ENCODE measurements at regions not wholly inside any gene's neighbourhood (a gene's known extent, or its start where the extent isn't known, plus 50 kb on each side); places are given as distances from the start of the nearest gene placed in this dataset.
A peak's percentile ranks its signal among the peaks of the same experiment; 100 is the strongest.

DNA sequence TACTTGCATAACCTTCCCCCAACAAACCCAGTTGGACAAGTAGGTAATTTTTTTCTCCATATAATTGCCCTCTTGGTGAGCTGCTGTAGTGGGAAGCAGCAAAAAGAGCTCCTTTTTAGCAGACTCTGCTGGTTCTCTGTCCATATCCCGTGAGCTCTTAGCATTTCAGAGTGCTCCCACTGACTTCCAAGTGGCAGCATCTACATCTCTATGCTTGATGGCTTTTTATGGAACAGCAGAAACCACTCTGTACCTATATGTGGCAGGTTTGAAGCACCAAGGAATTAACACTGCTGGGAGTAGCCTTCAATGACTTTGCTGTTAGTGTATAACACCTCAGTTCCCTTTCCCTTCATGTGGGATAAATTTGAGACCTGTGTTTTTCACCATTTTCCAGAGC is 168.4 kb upstream of the NHS start:
- no peak for DNase-seq

DNA sequence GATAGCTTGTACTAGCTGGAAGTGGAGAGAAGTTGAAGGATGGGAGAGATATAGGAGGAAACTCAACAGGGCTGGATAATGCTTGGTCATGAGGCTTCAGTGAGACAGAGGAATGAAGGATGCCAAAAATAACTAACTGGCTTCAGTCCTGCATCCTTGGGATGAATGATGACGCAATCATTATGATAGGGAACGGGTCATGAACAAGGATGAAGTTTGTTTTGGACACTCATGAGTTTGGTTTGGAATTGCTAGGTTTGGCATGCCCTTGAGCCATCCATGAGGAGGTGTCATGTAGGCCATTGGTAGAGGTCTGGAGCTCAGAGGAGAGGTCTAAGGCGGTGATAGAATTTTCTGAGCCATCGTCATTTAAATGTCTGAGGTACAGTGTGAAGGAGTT is 160.0 kb upstream of the NHS start:
- no peak for DNase-seq

DNA sequence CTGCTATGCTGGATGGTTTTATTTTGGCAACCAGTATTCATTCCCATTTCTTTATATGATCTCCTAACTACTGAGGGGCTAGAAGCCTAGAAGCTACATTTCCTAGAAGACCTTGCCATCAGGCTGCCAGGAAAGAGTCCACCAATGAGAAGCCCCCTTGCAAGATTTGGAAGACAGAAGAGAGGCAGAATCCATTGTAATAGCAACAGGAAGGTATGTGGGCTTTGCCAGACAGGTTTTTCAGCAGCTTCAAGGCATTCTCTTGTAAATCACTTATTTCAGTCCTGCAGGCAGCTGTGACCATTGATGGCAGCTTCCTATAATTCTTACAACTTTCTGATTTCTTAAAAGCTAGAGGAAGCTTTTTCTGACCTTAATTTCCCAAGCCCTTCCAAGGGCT is 148.3 kb upstream of the NHS start:
- no peak for DNase-seq

DNA sequence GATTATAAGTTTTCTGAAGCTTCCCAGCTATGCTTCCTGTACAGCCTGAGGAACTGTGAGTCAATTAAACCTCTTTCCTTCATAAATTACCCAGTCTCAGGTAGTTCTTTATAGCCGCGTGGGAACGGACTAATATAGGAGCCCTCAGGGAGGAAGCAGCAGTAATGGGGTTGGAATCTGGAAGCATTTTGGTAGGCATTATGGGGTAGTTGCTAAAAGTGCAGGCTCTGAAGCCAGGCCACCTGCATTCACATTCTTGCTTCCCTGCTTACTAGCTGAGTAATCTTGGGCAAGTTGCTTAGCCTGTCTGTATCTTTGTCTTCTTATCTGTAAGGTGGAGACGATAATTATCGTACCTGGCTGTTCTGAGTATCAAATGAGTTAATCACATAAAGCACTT is 137.9 kb upstream of the NHS start:
- no peak for DNase-seq

DNA sequence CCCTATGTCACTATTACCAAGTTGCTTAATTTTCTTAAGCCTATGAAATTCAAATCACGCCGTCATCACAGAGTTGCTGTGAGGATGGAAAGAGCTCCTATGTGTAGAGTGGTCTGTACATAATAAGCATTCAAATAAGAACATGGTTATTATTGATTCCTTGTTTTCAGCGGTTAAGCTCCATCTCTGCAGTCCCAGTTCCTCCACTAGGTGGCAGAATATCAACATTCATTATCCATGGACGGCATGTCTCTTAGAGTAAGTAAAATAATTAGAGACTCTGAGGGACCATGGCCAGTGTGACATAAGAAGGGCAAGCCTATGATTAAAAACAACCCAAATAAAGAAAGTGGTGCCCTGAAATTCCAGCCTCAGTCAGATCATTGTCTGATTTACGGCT is 132.5 kb upstream of the NHS start:
- DNase-seq: peak; percentile 12 to 66

DNA sequence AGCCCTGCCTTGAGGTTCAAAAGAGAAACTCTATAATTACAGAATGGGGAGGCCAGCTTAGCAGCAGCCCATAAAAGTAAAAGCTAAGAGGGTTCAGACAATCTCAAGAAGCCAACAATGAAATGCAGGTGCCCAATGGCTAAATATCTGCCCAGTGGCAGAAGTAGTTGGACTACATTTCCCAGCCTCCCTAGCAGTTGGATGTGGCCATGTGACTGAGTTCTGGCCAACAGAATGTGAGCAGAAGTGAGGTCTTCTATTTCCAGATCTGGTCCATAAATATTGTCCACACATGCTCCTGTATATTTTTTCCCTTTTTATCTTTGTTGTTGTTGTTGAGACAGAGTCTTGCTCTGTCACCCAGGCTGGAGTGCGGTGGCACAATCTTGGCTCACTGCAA is 127.9 kb upstream of the NHS start:
- no peak for DNase-seq

DNA sequence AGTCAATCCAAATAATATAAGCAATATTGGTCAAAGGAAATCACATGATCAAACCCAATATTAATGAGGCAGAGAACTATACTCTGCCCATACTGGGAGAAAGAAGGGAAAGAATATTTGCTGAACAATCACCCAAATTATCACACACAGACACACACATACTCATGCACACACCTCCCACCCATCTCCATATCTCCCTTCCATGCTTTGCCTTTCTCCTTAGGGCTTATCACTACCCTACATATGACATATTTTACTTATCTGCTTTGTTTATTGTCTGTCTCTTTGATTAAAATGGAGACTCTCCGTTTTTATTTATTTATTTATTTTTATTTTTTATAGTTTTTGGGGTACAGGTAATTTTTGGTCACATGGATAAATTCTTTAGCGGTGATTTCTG is 112.9 kb upstream of the NHS start:
- DNase-seq: no peak

DNA sequence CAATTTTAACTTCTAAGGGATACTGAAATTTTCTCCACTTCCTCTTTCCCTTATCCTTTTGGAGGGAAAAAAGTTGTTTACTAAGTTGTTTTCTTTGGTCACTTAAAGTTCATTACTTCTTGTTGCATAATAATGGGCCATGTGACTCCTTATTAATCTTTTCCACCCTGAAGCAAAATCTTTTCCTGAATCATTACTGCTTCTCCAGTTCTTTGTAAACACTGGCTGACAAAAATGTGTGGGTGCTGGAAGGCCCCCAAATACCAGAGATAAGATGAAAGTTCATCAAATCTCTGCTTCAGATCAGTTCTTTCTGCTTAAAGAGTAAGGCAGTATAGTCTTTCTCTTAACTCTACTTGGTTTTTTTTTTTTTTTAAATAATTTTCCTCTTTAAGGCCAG is 108.9 kb upstream of the NHS start:
- no peak for DNase-seq

DNA sequence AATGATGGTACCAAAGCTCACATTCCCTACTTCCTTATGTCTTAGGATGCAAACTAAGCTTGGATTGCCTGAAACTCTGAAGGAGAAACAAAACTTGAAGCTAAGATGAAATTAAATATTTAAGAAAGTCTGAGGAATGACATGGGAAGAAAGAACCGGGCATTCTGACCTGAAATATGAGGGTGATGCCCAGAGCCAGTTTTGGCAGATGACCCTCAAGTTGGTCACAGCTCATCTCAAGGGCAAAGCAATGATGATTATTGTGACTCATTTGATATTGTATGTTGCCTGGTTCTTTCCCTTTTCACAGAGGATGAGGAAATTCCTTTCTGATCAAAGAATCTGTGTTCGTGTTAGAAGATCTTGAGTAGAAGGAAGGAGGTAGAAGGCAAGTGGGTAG is 96.0 kb upstream of the NHS start:
- no peak for DNase-seq

DNA sequence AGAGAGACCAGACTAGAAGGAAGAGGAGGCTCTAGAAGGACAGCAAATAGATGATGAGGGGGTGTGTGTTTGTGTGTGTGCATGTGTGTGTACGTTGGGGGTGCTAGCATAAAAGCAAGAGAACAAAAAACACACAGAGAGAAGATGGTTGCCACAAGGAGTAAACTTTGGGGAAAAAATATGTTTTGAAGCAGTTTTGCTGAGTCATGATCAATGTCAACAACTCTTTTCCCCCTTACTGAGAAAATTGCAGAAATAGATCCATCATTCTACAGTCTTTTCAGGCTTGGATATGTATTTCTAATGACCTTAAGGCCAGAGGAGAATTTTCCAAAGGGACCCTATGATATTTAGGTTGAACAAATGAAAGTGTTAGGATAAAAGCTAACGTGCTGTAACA is 89.0 kb upstream of the NHS start:
- DNase-seq: no peak

DNA sequence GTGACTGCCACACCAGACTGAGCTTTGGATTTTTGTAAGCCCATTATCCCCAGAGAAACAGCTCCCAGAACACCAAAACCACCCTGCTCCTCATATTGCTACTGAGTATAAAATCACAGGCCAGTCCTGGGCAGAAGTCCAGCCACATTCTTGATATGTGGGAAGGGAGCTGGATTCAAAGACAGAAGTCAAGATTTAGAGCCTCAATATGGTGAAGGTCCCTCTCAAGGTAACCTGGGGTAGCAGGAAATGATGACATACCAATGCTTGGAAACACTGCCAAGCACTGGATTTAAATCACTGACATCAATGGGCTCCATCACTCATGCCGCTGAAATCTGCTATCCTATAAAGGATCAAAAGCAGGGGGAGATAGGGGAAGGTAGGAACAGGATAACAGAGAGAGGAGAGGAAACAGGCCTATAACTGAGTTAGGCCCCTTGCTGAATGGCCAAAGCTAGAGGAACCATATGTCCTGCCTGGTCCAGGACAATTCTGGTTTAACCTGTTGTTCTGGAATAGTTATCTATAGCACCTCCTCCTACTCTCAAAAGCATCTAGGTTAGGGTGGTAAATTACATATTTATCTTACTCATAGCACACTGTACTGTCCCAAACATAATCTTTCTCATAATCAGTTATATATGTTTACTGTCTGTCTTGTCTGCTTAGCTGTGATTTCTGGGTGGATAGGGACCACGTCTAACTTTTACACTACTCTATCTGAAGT is 83.7 kb upstream of the NHS start:
- no peak for DNase-seq

DNA sequence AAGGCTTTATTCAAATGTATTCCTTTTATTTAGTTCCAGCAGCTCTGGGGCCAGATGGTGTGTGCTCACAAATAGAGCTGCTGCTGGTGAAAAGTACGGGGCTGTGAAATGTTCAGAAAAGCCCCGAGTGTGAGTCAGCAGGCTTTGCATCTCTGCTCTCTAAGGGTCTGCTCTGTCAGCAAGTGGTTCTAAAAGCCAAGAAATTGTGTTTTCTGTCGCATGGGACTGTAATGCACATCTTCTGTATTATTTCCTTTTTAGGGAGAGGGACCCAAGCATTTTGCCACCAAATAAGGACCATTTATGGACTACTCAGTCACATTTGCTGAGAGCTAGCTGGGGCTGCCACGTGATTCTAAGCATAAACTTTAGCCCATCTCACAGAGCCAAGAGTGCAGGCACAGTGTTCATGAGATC is 82.9 kb upstream of the NHS start:
- no peak for DNase-seq

DNA sequence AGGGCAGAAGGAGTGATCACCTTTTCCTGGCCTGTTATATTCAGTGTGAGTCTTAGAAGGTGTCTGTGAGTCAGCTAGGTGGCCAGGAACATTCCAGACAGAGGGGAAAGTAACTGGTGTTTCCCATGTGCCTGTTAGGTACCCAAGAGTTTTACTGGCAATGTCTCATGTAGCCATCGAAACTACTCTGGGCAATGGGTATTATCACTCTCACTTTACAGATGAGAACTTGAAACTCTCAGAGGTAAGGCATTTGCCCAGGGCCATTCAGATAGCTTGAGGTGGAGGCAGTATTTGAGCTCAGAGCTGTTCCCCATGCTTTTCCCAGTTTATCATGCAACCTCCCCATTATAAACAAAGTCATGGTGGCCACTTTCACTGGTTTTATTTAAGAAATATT is 80.4 kb upstream of the NHS start:
- no peak for DNase-seq

DNA sequence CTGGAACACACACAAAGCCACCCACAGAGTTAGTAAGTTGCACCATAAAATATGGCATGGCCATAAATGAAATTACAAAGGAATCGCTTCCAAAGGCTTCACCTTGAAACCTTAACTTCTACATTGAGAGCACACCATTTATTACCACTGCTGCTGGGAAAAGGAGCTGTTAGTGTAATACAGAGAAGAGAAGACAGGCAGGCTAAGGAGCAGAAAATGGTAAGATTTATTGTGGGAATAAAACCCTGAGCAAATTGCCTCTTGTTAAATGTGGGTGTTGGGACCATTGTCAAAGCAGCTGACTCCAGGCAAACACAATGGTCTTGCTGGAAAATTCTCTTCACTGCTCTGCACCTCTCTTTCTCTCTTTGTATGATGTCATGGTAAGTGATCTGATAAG is 79.2 kb upstream of the NHS start:
- DNase-seq: no peak

DNA sequence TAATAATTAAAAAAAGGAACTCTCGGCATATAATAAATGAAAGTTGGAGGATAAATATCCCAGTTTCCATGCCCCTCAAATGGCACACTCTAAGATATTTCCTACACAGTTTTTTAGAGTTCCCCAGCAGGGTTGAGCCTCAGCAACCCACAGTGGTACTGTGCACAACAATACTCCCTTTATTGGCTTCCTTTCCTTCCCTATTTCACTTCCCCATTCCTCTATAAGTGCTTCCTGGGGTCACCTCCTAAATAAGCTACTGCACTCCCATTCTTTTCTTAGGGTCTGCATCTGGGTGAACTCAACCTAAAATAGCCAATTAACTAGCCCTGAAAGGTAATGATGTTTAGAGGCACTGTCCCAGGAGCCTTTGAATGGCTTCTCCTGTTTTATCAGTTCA is 76.4 kb upstream of the NHS start:
- no peak for DNase-seq

DNA sequence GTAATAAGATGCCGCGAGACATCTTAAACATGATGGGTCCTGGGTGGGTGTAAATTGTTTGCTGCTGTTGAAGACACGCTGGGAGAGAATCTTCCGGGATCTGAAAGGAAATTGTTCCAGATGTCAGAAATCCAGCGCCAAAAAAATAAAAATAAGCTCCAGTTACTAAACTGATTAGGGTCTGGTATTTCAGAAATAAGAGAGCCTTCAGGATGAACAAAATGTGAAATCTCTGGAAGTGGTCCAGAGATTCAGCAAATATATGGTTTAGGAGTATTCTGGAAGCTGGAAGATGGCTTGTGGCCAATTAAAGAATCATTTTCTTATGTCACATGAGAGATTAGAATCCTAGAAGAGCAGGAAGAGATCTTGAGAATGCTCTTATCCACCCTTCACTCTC is 75.8 kb upstream of the NHS start:
- DNase-seq: no peak

DNA sequence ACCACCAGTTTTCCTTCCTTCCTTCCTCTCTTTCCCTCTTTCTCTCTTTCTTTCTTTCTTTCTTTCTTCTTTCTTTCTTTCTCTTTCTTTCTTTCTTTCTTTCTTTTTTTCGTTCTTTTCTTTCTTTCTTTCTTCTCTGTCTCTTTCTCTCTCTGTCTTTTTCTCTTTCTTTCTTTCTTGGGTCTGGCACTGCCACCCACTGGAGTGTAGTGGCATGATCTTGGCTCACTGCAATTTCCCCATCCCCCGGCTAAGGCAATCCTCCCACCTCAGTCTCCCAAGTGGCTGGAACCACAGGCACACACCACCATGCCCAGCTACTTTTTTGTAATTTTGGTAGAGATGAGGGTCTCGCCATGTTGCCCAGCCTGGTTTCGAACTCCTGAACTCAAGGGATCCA is 51.6 kb upstream of the NHS start:
- DNase-seq: no peak
